GM23338 (cell line): ENCODE measurements at regions not wholly inside any gene's neighbourhood (a gene's known extent, or its start where the extent isn't known, plus 50 kb on each side); places are given as distances from the start of the nearest gene placed in this dataset.

ENCODE experiments used
- ATAC-seq: fragments of 200-7000 bp; cut with Tn5 transposase; 3 replicates; pipeline ENCODE4 v1.9.1; 2020
- DNase-seq: peaks from one replicate; pipeline ENCODE4 v3.0.0-alpha.2; 2015; ENCODE audit warnings: low spot score
- H2AFZ ChIP-seq: fragments of 200-600 bp; sonication (generic); 2 replicates; pipeline ENCODE4 v1.8.0; 2016; ENCODE audit warnings: antibody characterized with exemption, mild to moderate bottlenecking, moderate library complexity
- H3F3A ChIP-seq: fragments of 200-600 bp; sonication (generic); replicated peaks from 2 replicates; pipeline ENCODE4 v1.8.0; 2017; ENCODE audit warnings: antibody characterized with exemption, mixed run types, low read depth
- H3K27ac ChIP-seq: fragments of 200-600 bp; sonication (generic); 2 replicates; pipeline ENCODE4 v1.6.1; 2016; ENCODE audit warnings: low read depth
- H3K27me3 ChIP-seq: fragments of 200-600 bp; sonication (generic); 2 replicates; pipeline ENCODE4 v1.8.0; 2016; ENCODE audit warnings: mild to moderate bottlenecking, mixed run types, moderate library complexity; ENCODE audit not compliant: insufficient read depth
- H3K36me3 ChIP-seq: fragments of 200-600 bp; sonication (generic); 2 replicates; pipeline ENCODE4 v1.8.0; 2016; ENCODE audit warnings: mild to moderate bottlenecking; ENCODE audit not compliant: insufficient read depth
- H3K4me1 ChIP-seq: fragments of 200-600 bp; sonication (generic); 2 replicates; pipeline ENCODE4 v1.8.0; 2016; ENCODE audit warnings: mild to moderate bottlenecking, moderate library complexity; ENCODE audit not compliant: insufficient read depth
- H3K4me2 ChIP-seq: fragments of 200-600 bp; sonication (generic); 2 replicates; pipeline ENCODE4 v1.7.1; 2017; ENCODE audit warnings: mixed run types
- H3K4me3 ChIP-seq: fragments of 200-600 bp; sonication (generic); 2 replicates; pipeline ENCODE4 v1.6.1; 2016; ENCODE audit warnings: mixed run types
- H3K79me2 ChIP-seq: fragments of 200-600 bp; sonication (generic); replicated peaks from 2 replicates; pipeline ENCODE4 v1.8.0; 2017; ENCODE audit warnings: mild to moderate bottlenecking; ENCODE audit not compliant: insufficient read depth
- H3K9me2 ChIP-seq: fragments of 200-600 bp; sonication (generic); 2 replicates; pipeline ENCODE4 v1.8.0; 2017; ENCODE audit not compliant: insufficient read depth
- H4K20me1 ChIP-seq: fragments of 200-600 bp; sonication (generic); replicated peaks from 2 replicates; pipeline ENCODE4 v1.8.0; 2017; ENCODE audit warnings: mild to moderate bottlenecking; ENCODE audit not compliant: insufficient read depth
- H3K27ac Mint-ChIP-seq: 2 replicates; pipeline ENCODE4 v1.8.0; 2020; ENCODE audit warnings: inconsistent platforms, mild to moderate bottlenecking, moderate library complexity, mixed read lengths
- H3K27me3 Mint-ChIP-seq: 3 replicates; pipeline ENCODE4 v1.8.0; 2022; ENCODE audit warnings: low read depth, mild to moderate bottlenecking, moderate library complexity, mixed read lengths, inconsistent platforms; ENCODE audit not compliant: insufficient read depth, poor library complexity
- H3K36me3 Mint-ChIP-seq: 3 replicates; pipeline ENCODE4 v1.8.0; 2021; ENCODE audit warnings: low read depth, mild to moderate bottlenecking, inconsistent platforms, moderate library complexity, mixed read lengths
- H3K4me1 Mint-ChIP-seq: 3 replicates; pipeline ENCODE4 v1.8.0; 2020; ENCODE audit warnings: mild to moderate bottlenecking, inconsistent platforms, mixed read lengths
- H3K4me3 Mint-ChIP-seq: 3 replicates; pipeline ENCODE4 v1.8.0; 2021; ENCODE audit warnings: moderate library complexity, mild to moderate bottlenecking, inconsistent platforms, mixed read lengths
- H3K9me3 Mint-ChIP-seq: 3 replicates; pipeline ENCODE4 v1.8.0; 2020; ENCODE audit warnings: moderate library complexity, mild to moderate bottlenecking, inconsistent platforms, mixed read lengths
- EZH2 ChIP-seq: fragments of 200-600 bp; sonication (generic); IDR thresholded peaks from one replicate; pipeline ENCODE4 v1.8.0; 2017; ENCODE audit warnings: antibody characterized with exemption, mild to moderate bottlenecking, low read depth; ENCODE audit not compliant: unreplicated experiment
- EZH2phosphoT487 ChIP-seq: fragments of 200-600 bp; sonication (generic); IDR thresholded peaks from one replicate; pipeline ENCODE4 v1.8.1; 2018; ENCODE audit warnings: antibody characterized with exemption; ENCODE audit not compliant: unreplicated experiment
- JUNB ChIP-seq: IDR thresholded peaks from one replicate; pipeline ENCODE4 v1.6.1; 2016; ENCODE audit warnings: antibody characterized with exemption; ENCODE audit not compliant: unreplicated experiment
- NANOG ChIP-seq: IDR thresholded peaks from 2 replicates; pipeline ENCODE4 v1.6.1; 2016; ENCODE audit warnings: antibody characterized with exemption, borderline replicate concordance
- POLR2AphosphoS5 ChIP-seq: IDR thresholded peaks from 2 replicates; pipeline ENCODE4 v1.6.1; 2016; ENCODE audit warnings: antibody characterized with exemption, low read depth
- STAT1 ChIP-seq: IDR thresholded peaks from one replicate; pipeline ENCODE4 v1.6.1; 2016; ENCODE audit warnings: antibody characterized with exemption; ENCODE audit not compliant: unreplicated experiment
- ZNF114 ChIP-seq: fragments of 250-450 bp; sonication (Bioruptor Pico); IDR thresholded peaks from 2 replicates; pipeline ENCODE4 v1.5.0; 2020; ENCODE audit warnings: mild to moderate bottlenecking, moderate library complexity
- ZNF331 ChIP-seq: fragments of 250-450 bp; sonication (Bioruptor Pico); IDR thresholded peaks from 2 replicates; pipeline ENCODE4 v1.5.0; 2020; ENCODE audit warnings: low read depth, mild to moderate bottlenecking, moderate library complexity
- TF ChIP-seq, protein P1 (sequence below): IDR thresholded peaks from one replicate; pipeline ENCODE4 v1.6.1; 2018; ENCODE audit warnings: antibody characterized with exemption; ENCODE audit not compliant: unreplicated experiment
- TF ChIP-seq, protein P2 (sequence below), 2 experiments: fragments of 200-600 bp in 1 of 2; sonication (generic) in 1 of 2; conservative IDR thresholded peaks; 2 replicates each; pipeline versions ENCODE4 v1.5.1 to v1.6.1; 2016 to 2017; ENCODE audit warnings: antibody characterized with exemption in 2 of 2, low read depth in 2 of 2, mild to moderate bottlenecking in 2 of 2, moderate library complexity in 1 of 2
- TF ChIP-seq, protein P3 (sequence below): IDR thresholded peaks from 2 replicates; pipeline ENCODE4 v1.6.1; 2016; ENCODE audit warnings: antibody characterized with exemption
- TF ChIP-seq, protein P4 (sequence below): fragments of 250-450 bp; sonication (Bioruptor Pico); IDR thresholded peaks from 2 replicates; pipeline ENCODE4 v1.5.0; 2020; ENCODE audit warnings: mild to moderate bottlenecking, moderate library complexity

DNA sequence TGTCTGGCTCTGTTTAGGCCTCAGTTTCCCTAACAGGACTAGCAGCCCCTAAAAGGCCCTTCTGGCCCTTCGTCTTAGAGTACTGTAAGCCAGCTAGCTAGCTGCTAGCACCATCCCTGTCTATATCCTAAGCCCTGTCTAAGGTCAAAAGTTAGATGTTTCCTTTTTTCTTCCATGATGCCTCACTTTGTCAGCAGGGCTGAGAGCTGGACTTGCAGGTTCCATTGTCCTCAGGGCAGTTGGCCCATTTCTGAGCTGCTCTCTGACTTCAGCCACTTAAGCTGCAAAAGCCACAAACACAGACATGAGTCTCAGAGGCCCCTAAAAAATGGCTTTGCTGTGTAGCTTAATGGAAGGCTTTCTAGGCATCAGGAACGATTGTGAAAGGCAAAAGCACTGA is 187.7 kb downstream of the CBLN1 start (continued):
- TF ChIP-seq, protein P1, sequence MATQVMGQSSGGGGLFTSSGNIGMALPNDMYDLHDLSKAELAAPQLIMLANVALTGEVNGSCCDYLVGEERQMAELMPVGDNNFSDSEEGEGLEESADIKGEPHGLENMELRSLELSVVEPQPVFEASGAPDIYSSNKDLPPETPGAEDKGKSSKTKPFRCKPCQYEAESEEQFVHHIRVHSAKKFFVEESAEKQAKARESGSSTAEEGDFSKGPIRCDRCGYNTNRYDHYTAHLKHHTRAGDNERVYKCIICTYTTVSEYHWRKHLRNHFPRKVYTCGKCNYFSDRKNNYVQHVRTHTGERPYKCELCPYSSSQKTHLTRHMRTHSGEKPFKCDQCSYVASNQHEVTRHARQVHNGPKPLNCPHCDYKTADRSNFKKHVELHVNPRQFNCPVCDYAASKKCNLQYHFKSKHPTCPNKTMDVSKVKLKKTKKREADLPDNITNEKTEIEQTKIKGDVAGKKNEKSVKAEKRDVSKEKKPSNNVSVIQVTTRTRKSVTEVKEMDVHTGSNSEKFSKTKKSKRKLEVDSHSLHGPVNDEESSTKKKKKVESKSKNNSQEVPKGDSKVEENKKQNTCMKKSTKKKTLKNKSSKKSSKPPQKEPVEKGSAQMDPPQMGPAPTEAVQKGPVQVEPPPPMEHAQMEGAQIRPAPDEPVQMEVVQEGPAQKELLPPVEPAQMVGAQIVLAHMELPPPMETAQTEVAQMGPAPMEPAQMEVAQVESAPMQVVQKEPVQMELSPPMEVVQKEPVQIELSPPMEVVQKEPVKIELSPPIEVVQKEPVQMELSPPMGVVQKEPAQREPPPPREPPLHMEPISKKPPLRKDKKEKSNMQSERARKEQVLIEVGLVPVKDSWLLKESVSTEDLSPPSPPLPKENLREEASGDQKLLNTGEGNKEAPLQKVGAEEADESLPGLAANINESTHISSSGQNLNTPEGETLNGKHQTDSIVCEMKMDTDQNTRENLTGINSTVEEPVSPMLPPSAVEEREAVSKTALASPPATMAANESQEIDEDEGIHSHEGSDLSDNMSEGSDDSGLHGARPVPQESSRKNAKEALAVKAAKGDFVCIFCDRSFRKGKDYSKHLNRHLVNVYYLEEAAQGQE: no peak
- TF ChIP-seq JUNB (no peak), STAT1 (no peak)

DNA sequence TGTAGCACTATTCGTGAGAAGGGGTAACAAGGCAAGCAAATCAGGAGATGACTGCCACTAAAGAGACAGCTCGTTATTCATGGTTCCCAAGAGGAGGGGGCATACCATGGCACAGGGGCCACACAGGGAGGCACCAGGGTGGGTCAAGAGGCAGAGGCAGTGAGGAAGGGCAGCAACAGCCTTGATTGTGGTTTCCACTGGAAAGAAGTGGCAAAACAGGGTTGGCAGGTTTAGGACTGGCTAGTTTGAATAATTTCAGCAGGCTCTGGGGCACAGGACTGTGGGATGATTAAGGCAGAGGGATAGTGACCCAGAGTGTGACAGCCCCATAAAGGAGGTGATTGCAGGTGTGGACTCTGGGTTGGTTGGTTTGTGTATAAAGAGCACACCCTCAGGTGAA is 188.9 kb downstream of the CBLN1 start:
- Histone ChIP-seq H3K4me2 (no peak overlapping the region), H3F3A (no peaks in the 10 kb centered on the region), H3K27me3 (no peaks in the 10 kb centered on the region), H3K4me3 (no peak overlapping the region), H3K27ac (no peak overlapping the region), H2AFZ (no peak overlapping the region), H3K36me3 (no peaks in the 10 kb centered on the region), H3K9me2 (no peaks in the 10 kb centered on the region), H3K4me1 (no peaks in the 10 kb centered on the region), H4K20me1 (no peaks in the 10 kb centered on the region), H3K79me2 (no peaks in the 10 kb centered on the region)
- Mint-ChIP-seq H3K27ac (no peak overlapping the region), H3K27me3 (peaks cover 5% of the 10 kb centered on the region), H3K36me3 (no peaks in the 10 kb centered on the region), H3K4me1 (peaks cover 4% of the 10 kb centered on the region; the same call in 2 of the 3 replicates), H3K9me3 (no peaks in the 10 kb centered on the region), H3K4me3 (no peak overlapping the region)
- ATAC-seq: no peak
- DNase-seq: no peak
- no peak for TF ChIP-seq EZH2phosphoT487
- TF ChIP-seq EZH2: no peak
- TF ChIP-seq ZNF331 (CRISPR knock-in tag): no peak
- no peak for TF ChIP-seq JUNB
- no peak for TF ChIP-seq POLR2AphosphoS5
- TF ChIP-seq, protein P2, sequence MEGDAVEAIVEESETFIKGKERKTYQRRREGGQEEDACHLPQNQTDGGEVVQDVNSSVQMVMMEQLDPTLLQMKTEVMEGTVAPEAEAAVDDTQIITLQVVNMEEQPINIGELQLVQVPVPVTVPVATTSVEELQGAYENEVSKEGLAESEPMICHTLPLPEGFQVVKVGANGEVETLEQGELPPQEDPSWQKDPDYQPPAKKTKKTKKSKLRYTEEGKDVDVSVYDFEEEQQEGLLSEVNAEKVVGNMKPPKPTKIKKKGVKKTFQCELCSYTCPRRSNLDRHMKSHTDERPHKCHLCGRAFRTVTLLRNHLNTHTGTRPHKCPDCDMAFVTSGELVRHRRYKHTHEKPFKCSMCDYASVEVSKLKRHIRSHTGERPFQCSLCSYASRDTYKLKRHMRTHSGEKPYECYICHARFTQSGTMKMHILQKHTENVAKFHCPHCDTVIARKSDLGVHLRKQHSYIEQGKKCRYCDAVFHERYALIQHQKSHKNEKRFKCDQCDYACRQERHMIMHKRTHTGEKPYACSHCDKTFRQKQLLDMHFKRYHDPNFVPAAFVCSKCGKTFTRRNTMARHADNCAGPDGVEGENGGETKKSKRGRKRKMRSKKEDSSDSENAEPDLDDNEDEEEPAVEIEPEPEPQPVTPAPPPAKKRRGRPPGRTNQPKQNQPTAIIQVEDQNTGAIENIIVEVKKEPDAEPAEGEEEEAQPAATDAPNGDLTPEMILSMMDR (conservative IDR thresholded peaks at IDR 0.05; ENCODE audit: low read depth in 2 of 2): no peak
- no peak for TF ChIP-seq STAT1
- TF ChIP-seq, protein P3, sequence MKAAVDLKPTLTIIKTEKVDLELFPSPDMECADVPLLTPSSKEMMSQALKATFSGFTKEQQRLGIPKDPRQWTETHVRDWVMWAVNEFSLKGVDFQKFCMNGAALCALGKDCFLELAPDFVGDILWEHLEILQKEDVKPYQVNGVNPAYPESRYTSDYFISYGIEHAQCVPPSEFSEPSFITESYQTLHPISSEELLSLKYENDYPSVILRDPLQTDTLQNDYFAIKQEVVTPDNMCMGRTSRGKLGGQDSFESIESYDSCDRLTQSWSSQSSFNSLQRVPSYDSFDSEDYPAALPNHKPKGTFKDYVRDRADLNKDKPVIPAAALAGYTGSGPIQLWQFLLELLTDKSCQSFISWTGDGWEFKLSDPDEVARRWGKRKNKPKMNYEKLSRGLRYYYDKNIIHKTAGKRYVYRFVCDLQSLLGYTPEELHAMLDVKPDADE: no peak
- no peak for TF ChIP-seq NANOG
- TF ChIP-seq, protein P4, sequence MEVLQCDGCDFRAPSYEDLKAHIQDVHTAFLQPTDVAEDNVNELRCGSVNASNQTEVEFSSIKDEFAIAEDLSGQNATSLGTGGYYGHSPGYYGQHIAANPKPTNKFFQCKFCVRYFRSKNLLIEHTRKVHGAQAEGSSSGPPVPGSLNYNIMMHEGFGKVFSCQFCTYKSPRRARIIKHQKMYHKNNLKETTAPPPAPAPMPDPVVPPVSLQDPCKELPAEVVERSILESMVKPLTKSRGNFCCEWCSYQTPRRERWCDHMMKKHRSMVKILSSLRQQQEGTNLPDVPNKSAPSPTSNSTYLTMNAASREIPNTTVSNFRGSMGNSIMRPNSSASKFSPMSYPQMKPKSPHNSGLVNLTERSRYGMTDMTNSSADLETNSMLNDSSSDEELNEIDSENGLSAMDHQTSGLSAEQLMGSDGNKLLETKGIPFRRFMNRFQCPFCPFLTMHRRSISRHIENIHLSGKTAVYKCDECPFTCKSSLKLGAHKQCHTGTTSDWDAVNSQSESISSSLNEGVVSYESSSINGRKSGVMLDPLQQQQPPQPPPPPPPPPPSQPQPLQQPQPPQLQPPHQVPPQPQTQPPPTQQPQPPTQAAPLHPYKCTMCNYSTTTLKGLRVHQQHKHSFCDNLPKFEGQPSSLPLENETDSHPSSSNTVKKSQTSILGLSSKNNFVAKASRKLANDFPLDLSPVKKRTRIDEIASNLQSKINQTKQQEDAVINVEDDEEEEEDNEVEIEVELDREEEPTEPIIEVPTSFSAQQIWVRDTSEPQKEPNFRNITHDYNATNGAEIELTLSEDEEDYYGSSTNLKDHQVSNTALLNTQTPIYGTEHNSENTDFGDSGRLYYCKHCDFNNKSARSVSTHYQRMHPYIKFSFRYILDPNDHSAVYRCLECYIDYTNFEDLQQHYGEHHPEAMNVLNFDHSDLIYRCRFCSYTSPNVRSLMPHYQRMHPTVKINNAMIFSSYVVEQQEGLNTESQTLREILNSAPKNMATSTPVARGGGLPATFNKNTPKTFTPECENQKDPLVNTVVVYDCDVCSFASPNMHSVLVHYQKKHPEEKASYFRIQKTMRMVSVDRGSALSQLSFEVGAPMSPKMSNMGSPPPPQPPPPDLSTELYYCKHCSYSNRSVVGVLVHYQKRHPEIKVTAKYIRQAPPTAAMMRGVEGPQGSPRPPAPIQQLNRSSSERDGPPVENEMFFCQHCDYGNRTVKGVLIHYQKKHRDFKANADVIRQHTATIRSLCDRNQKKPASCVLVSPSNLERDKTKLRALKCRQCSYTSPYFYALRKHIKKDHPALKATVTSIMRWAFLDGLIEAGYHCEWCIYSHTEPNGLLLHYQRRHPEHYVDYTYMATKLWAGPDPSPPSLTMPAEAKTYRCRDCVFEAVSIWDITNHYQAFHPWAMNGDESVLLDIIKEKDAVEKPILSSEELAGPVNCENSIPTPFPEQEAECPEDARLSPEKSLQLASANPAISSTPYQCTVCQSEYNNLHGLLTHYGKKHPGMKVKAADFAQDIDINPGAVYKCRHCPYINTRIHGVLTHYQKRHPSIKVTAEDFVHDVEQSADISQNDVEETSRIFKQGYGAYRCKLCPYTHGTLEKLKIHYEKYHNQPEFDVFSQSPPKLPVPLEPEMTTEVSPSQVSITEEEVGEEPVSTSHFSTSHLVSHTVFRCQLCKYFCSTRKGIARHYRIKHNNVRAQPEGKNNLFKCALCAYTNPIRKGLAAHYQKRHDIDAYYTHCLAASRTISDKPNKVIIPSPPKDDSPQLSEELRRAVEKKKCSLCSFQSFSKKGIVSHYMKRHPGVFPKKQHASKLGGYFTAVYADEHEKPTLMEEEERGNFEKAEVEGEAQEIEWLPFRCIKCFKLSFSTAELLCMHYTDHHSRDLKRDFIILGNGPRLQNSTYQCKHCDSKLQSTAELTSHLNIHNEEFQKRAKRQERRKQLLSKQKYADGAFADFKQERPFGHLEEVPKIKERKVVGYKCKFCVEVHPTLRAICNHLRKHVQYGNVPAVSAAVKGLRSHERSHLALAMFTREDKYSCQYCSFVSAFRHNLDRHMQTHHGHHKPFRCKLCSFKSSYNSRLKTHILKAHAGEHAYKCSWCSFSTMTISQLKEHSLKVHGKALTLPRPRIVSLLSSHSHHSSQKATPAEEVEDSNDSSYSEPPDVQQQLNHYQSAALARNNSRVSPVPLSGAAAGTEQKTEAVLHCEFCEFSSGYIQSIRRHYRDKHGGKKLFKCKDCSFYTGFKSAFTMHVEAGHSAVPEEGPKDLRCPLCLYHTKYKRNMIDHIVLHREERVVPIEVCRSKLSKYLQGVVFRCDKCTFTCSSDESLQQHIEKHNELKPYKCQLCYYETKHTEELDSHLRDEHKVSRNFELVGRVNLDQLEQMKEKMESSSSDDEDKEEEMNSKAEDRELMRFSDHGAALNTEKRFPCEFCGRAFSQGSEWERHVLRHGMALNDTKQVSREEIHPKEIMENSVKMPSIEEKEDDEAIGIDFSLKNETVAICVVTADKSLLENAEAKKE (CRISPR knock-in tag): no peak
- no peak for TF ChIP-seq ZNF114 (CRISPR knock-in tag)
